Effector memory CD8-positive, alpha-beta T cell (primary cell): ENCODE measurements at regions not wholly inside any gene's neighbourhood (a gene's known extent, or its start where the extent isn't known, plus 50 kb on each side); places are given as distances from the start of the nearest gene placed in this dataset.

Experiments used
- ATAC-seq: fragments of 150-1000 bp; cut with Tn5 transposase; replicated peaks from 2 replicates; pipeline ENCODE4 v1.10.0; 2021; ENCODE audit warnings: mild to moderate bottlenecking, moderate library complexity
- DNase-seq, 3 experiments: peaks; one replicate each; pipeline ENCODE4 v3.0.0; 2021
- H3K27ac Mint-ChIP-seq, 2 donors: one replicate each; pipeline ENCODE4 v1.8.0; 2022; ENCODE audit warnings: mild to moderate bottlenecking in 2 of 2, mixed read lengths in 2 of 2, moderate library complexity in 2 of 2
- H3K27me3 Mint-ChIP-seq, 2 donors: one replicate each; pipeline ENCODE4 v1.8.0; 2022; ENCODE audit warnings: mixed read lengths in 2 of 2
- H3K36me3 Mint-ChIP-seq: one replicate; pipeline ENCODE4 v1.8.0; 2022; ENCODE audit warnings: mild to moderate bottlenecking, moderate library complexity, mixed read lengths; ENCODE audit not compliant: insufficient read depth
- H3K4me1 Mint-ChIP-seq, 2 donors: one replicate each; pipeline ENCODE4 v1.8.0; 2022; ENCODE audit warnings: low read depth in 2 of 2, mixed read lengths in 2 of 2
- H3K4me3 Mint-ChIP-seq, 2 donors: one replicate each; pipeline ENCODE4 v1.8.0; 2022; ENCODE audit warnings: mild to moderate bottlenecking in 2 of 2, mixed read lengths in 2 of 2, moderate library complexity in 2 of 2
- H3K9me3 Mint-ChIP-seq, 2 donors: one replicate each; pipeline ENCODE4 v1.8.0; 2022; ENCODE audit warnings: mixed read lengths in 2 of 2

DNA sequence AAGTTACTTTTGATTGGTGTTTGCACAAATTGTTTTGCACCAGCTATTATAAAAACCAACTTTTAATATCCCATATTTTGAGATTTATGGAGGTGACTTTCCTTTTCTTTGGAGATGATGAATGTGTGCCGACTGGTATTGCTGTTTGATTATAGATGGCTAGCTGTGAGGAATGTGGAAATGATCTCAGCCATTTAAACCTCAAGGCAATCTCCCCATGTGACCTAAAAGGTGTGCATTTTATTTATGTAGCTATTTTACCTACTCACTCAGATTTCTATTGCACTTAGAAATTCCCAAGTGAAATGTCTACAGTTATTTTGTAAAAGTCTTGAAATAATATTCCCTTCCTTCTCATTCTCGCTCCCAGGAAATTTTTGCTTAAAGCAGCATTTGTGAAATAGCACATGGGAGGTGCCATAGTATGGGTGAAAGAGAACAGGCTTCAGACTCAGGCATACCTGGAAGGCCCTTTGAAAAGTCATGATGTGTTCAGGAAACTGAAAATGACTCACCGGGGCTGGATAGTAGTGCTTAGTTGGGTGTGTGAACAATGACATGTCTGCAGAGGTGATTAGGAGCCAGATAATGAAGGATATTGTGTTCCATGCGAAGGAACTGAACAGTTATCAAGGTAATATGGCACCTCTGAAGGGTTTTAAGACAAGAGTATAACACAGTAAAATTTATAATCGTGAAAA, 247.6 kb downstream of the CBLL2 start:
- Mint-ChIP-seq H3K27ac (no peak overlapping the region), H3K4me1 (no peaks in the 10 kb centered on the region), H3K9me3 (peaks cover 0 to 2% of the 10 kb centered on the region in 2 donors), H3K27me3 (no peaks in the 10 kb centered on the region), H3K4me3 (no peak overlapping the region), H3K36me3 (no peaks in the 10 kb centered on the region)
- no peak for DNase-seq
- no peak for ATAC-seq

DNA sequence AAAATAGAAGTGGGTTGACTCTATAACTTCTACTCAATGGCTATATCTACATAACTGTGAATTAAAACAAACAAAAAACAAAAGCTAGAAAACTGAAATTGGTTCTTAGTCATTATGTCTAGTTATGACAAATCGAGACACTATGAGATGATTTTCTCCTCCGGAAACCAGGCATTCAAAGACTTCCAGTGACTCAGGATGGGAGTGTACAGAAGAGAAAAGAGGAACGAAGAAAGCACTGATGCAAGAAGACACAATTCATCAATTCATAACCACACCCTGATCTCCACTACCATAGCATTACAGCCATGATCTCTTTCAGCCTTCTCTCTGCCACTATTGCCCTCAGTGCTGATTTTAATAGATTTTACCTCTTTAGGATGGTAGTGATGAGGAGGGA, 253.6 kb downstream of the CBLL2 start:
- Mint-ChIP-seq H3K4me3 (no peak overlapping the region), H3K9me3 (no peaks in the 10 kb centered on the region), H3K27ac (no peak overlapping the region), H3K27me3 (no peaks in the 10 kb centered on the region), H3K4me1 (no peaks in the 10 kb centered on the region), H3K36me3 (no peaks in the 10 kb centered on the region)
- no peak for DNase-seq
- ATAC-seq, result no peak

DNA sequence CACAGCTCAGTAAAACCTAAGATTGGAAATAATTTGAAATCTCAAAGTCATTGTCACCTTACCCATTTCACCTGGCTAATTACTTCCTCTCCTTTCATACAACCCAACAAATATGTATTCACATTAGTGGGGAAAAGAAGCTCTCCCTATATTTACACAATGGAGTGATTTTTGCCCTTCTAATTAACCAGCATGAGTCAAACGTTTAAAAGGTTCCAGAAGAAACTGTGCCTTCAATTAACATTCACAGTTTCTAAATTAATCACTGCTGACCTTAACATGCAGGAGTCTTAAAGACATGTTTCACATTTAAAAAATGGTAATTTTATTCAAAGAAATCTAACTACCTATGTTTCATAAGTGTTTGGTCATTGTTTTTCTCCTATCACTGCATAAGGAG, 254.6 kb downstream of the CBLL2 start:
- no peaks in the 10 kb centered on the region for H3K36me3 Mint-ChIP-seq
- H3K27me3 Mint-ChIP-seq, result no peaks in the 10 kb centered on the region
- DNase-seq (no peak), ATAC-seq (no peak)
- H3K4me1 Mint-ChIP-seq, result no peaks in the 10 kb centered on the region
- no peaks in the 10 kb centered on the region for H3K9me3 Mint-ChIP-seq
- no peak overlapping the region for H3K27ac Mint-ChIP-seq
- H3K4me3 Mint-ChIP-seq, result no peak overlapping the region

DNA sequence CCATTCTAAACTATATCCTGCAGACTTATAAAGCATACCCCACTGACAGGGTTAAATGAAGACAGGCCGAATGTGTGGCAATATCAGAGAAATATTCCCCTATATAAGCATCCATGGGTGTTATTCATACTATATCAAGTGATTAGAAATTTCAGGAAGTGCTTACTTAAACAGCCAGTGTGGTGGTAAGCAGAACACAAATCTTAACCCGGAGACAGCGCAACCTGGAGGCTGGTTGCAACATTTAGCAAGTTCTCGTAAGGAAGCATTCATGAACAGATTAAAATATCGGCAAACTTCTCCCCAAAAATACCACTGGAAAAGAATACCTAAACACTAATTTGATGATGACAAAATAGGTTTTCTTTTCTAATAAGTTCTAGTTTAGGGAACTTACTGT, 261.2 kb downstream of the CBLL2 start:
- Mint-ChIP-seq H3K36me3 (no peaks in the 10 kb centered on the region), H3K9me3 (peaks cover 0 to 3% of the 10 kb centered on the region in 2 donors), H3K27ac (no peak overlapping the region), H3K4me3 (no peak overlapping the region), H3K4me1 (no peaks in the 10 kb centered on the region), H3K27me3 (no peaks in the 10 kb centered on the region)
- ATAC-seq (no peak), DNase-seq (no peak)

DNA sequence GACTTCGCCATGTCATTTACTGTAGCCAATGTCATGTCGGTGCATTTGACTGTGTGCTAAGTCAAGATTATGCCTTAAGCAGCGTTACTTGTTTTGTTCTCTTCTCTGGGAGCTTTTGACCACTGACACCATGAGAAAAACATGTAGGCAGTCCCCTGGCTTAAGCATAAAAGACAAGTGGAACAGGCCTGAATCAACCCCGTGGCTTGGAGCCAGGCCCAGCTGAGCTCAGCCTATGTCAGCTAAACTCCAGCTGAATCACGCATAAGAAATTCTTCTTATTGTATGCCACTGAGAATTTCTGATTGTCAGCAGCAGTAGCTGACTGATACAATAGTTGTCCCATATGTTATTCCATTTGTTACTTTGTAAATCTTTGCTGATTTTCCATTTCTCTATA, 261.9 kb downstream of the CBLL2 start:
- Mint-ChIP-seq H3K27ac (no peak overlapping the region), H3K36me3 (no peaks in the 10 kb centered on the region)
- no peak for DNase-seq

DNA sequence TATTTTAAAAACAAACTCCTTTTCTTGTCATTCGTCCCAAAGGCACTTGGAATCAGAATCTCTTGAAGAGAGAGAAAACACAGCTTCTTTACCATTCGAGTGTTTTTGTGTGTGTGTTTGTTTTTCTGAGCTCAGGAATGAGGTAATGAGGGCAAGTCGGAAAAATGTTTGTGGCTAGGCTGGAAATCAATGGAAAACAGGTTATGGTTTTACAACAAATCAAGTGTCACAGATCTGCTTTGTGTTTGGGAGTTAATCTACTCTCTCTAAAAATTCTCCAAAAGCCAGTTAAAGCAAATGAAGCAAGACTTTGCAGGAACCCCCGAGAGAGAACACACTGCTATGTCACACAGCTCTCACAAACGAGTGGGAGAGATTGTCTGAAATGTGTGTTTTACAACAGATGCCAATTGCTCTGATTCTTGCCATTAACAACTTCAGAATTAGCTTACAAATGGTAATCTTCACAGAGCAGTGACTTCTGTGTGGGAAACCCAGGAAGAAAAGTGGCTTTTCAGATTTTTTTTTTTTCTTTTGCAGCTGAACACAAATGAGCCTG, 264.1 kb downstream of the CBLL2 start:
- no peak overlapping the region for H3K4me3 Mint-ChIP-seq
- H3K9me3 Mint-ChIP-seq, result peaks cover 2 to 8% of the 10 kb centered on the region in 2 donors
- no peaks in the 10 kb centered on the region for H3K36me3 Mint-ChIP-seq
- H3K4me1 Mint-ChIP-seq, result no peaks in the 10 kb centered on the region
- no peak overlapping the region for H3K27ac Mint-ChIP-seq
- ATAC-seq (no peak), DNase-seq (no peak)
- H3K27me3 Mint-ChIP-seq, result no peaks in the 10 kb centered on the region

More for the DNA sequence above, 261.9 kb downstream of the CBLL2 start:
- Mint-ChIP-seq H3K9me3 (peaks cover 0 to 8% of the 10 kb centered on the region in 2 donors), H3K4me1 (no peaks in the 10 kb centered on the region), H3K27me3 (no peaks in the 10 kb centered on the region), H3K4me3 (no peak overlapping the region)
- no peak for ATAC-seq

DNA sequence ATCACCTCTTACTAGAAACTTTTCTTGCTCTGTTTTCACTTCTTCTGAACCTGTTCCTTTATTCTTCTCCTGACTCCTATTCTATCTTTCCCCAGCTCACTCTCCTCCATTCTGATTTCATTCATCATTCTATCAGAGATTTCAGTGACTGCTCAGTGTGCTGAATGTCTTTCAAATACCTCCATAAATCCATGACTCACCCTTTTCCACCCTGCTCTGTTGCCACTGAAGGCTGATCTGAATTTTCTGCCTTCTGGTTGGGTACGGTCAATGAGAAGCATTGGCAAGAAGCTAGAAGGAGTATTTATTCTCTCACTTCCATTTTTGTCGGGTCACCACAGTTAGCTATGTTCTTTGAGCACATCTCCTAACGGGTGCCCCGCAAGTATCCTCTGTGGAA, 265.9 kb downstream of the CBLL2 start:
- H3K9me3 Mint-ChIP-seq, result peaks cover 7 to 16% of the 10 kb centered on the region in 2 donors
- ATAC-seq (no peak), DNase-seq (no peak)
- no peak overlapping the region for H3K27ac Mint-ChIP-seq
- no peak overlapping the region for H3K4me3 Mint-ChIP-seq
- H3K36me3 Mint-ChIP-seq, result no peaks in the 10 kb centered on the region
- no peaks in the 10 kb centered on the region for H3K27me3 Mint-ChIP-seq
- no peaks in the 10 kb centered on the region for H3K4me1 Mint-ChIP-seq

DNA sequence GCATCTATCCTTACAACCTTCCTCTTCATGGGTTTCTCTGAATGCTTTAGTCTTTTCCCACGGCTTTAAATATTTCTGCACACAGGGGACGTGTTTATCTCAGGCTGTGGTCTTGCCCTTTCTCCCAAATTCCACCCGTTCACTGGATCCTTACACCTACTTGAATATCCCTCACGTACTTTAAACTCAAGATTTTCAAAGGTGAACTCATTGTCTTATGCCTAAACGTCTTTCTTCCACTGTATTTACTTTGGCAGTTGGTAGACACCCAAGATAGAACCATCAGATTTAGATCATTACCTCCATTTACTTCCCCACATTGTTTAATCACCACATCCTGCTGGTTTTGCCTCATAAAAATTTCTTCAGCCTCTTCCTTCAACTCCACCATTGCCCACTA, 269.2 kb downstream of the CBLL2 start:
- no peaks in the 10 kb centered on the region for H3K27me3 Mint-ChIP-seq
- H3K4me1 Mint-ChIP-seq, result no peaks in the 10 kb centered on the region
- no peak overlapping the region for H3K27ac Mint-ChIP-seq
- H3K4me3 Mint-ChIP-seq, result no peak overlapping the region
- DNase-seq (no peak), ATAC-seq (no peak)
- H3K36me3 Mint-ChIP-seq, result peaks cover 3% of the 10 kb centered on the region
- H3K9me3 Mint-ChIP-seq, result peaks cover 7 to 16% of the 10 kb centered on the region in 2 donors

DNA sequence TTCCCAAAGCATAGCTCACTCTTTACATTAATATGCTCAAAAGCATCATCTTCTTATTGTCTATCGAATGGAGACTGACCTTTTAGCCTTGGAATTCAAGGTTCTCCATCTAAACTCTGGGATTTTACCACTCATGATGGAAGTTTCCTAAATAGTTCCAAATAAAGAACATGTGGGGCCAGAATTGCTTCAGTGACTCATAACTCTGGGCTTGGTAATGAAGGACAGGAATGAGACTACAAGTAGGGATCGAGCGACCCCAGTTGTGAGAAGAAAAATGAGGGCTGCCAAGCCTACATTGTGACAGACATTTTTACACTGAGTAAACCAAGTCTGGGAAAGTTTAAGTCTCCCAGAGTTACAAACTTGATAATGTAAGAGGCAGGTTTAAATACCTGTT, 269.9 kb downstream of the CBLL2 start:
- DNase-seq (no peak), ATAC-seq (no peak)
- H3K9me3 Mint-ChIP-seq, result peaks cover 7 to 16% of the 10 kb centered on the region in 2 donors
- no peaks in the 10 kb centered on the region for H3K27me3 Mint-ChIP-seq
- no peak overlapping the region for H3K27ac Mint-ChIP-seq
- no peak overlapping the region for H3K4me3 Mint-ChIP-seq
- no peaks in the 10 kb centered on the region for H3K4me1 Mint-ChIP-seq
- H3K36me3 Mint-ChIP-seq, result peaks cover 3% of the 10 kb centered on the region

DNA sequence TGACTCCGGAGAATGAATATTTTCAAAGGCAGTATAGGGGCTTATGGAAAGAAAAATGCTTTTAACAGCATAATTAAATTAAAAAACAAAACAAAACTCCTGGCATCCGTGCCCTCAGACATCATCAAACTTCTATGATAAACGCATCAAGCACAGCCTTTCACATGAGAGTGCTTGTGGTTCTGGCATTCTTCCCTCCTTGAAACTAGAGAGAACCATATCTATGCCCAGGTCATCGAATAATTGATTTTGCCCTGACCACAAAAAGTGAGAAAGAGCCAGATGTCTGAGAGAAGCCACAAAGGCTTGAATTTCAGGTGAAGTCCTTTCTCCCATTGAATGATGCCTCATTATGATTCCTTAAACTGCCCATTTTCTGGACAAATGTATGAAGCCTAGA, 286.8 kb downstream of the CBLL2 start:
- ATAC-seq (no peak), DNase-seq (no peak)
- Mint-ChIP-seq H3K36me3 (no peaks in the 10 kb centered on the region), H3K27me3 (no peaks in the 10 kb centered on the region), H3K4me1 (no peaks in the 10 kb centered on the region), H3K4me3 (no peak overlapping the region), H3K9me3 (no peaks in the 10 kb centered on the region), H3K27ac (no peak overlapping the region)

DNA sequence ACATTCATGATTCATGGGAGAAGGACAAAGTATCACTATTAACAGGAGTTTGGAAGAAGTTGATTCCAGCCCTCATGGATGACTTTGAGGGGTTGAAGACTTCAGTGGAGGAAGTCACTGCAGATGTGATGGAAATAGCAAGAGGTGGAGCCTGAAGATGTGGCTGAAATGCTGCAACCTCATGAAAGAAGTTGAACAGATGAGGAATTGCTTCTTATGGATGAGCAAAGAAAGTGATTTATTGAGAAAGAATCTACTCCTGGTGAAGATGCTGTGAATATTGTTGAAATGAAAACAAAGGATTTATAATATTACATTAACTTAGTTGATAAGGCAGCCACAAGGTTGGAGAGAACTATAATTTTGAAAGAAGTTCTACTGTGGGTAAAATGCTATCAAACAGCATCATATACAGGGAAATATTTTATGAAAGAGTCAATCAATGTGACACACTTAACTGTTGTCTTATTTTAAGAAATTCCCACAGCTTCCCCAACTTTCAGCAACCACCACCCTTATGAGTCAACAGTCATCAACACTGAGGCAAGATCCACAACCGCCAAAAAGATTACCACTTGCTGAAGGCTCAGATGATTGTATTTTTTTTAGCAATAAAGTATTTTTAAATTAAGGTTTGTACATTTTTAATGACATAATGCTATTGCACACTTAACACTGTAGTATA, 302.6 kb downstream of the CBLL2 start:
- no peaks in the 10 kb centered on the region for H3K36me3 Mint-ChIP-seq
- no peak for DNase-seq
- no peak overlapping the region for H3K27ac Mint-ChIP-seq
- H3K9me3 Mint-ChIP-seq, result no peaks in the 10 kb centered on the region
- ATAC-seq, result no peak
- no peak overlapping the region for H3K4me3 Mint-ChIP-seq
- no peaks in the 10 kb centered on the region for H3K27me3 Mint-ChIP-seq
- no peaks in the 10 kb centered on the region for H3K4me1 Mint-ChIP-seq

DNA sequence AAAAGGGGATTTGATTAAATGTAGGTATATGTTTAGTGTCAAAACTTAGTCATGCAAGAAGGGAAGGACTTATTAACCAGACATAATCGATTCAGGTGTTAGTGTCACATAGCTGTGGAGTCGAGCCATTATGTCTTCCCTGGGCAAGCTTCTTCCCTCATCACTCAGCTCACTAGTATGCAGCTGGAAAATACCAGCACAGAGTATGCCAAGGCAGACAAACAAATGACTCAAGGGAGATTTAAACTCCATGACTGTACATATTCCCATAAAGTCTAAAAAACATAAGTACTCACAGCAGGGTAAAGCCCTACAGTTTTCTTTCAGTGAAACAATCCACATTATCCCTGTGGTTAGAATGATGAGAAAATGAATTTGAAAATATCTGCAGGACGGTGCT, 304.5 kb downstream of the CBLL2 start:
- DNase-seq (no peak), ATAC-seq (no peak)
- H3K36me3 Mint-ChIP-seq, result no peaks in the 10 kb centered on the region
- H3K4me1 Mint-ChIP-seq, result no peaks in the 10 kb centered on the region
- no peak overlapping the region for H3K27ac Mint-ChIP-seq
- H3K9me3 Mint-ChIP-seq, result no peaks in the 10 kb centered on the region
- H3K4me3 Mint-ChIP-seq, result no peak overlapping the region
- H3K27me3 Mint-ChIP-seq, result no peaks in the 10 kb centered on the region

DNA sequence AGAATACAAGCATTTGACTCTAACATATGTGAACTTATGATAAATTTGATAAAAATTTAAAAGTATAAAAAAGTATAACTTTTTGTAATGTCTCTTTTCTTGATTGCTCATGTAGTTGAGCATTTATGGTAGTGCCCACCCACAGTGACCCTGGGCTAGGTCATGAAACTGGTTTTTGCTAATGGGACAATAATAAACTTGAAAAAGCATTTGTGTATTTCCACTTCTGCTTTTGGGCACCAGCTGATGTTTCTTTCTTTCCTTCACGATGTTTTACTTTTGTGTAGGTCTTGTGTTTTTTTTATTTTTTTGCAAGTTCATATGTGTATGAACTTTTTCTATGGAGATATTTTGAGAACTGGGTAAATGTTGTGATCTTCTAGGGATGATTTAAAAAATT, 313.1 kb downstream of the CBLL2 start:
- peaks cover 0 to 8% of the 10 kb centered on the region in 2 donors for H3K9me3 Mint-ChIP-seq
- ATAC-seq (no peak), DNase-seq (no peak)
- H3K4me3 Mint-ChIP-seq, result no peak overlapping the region
- H3K4me1 Mint-ChIP-seq, result no peaks in the 10 kb centered on the region
- no peaks in the 10 kb centered on the region for H3K27me3 Mint-ChIP-seq
- no peak overlapping the region for H3K27ac Mint-ChIP-seq
- H3K36me3 Mint-ChIP-seq, result no peaks in the 10 kb centered on the region

DNA sequence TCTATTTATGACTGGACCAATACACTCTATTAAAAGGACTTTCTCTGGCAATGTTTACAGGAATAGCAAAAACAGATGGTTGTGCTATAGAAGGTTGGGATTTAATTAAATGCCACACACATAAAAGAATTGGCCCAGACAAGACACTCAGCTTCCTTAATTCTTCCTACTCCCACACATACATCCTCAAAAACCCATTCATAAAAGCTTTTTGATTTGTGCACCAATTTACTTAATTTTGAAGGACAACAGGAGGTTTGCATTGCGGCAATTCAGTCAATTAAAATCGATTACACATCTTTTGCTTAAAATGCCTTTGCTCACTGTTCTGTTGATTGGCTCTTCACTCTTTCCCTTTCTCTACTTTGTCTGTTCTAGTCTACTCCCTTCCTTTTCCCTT, 317.1 kb downstream of the CBLL2 start:
- no peak overlapping the region for H3K27ac Mint-ChIP-seq
- DNase-seq, result no peak
- no peak for ATAC-seq
- no peak overlapping the region for H3K4me3 Mint-ChIP-seq
- H3K27me3 Mint-ChIP-seq, result no peaks in the 10 kb centered on the region
- peaks cover 0 to 8% of the 10 kb centered on the region in 2 donors for H3K9me3 Mint-ChIP-seq
- H3K4me1 Mint-ChIP-seq, result no peaks in the 10 kb centered on the region
- no peaks in the 10 kb centered on the region for H3K36me3 Mint-ChIP-seq
